ENCODE measurements at regions not wholly inside any gene's neighbourhood (a gene's known extent, or its start where the extent isn't known, plus 50 kb on each side); places are given as distances from the start of the nearest gene placed in this dataset.

- no peak for TF ChIP-seq EZH2 (optimal IDR thresholded peaks at IDR 0.05; ENCODE audit: low read depth, low read length)
- no peak for TF ChIP-seq CTCF (IDR thresholded peaks at IDR 0.05; ENCODE audit: low read length)
- no peak for TF ChIP-seq EZH2phosphoT487 (IDR thresholded peaks at IDR 0.05; ENCODE audit: low read length)
- H3K27me3 ChIP-seq (replicated peaks; ENCODE audit: insufficient read depth, low read length) = no peaks in the 10 kb centered on the region
Measured at GRCh38 chr1:113252166-113252565, 138.1 kb upstream of the MAGI3 start.

GRCh38 chr1:113253187-113253586, 137.1 kb upstream of the MAGI3 start:
- no peaks in the 10 kb centered on the region for H3F3A ChIP-seq (ENCODE audit: insufficient read depth, low read length)
- no peaks in the 10 kb centered on the region for H3K27me3 ChIP-seq (replicated peaks; ENCODE audit: insufficient read depth, low read length)
- H2AFZ ChIP-seq (ENCODE audit: low read length) = no peak overlapping the region
- no peaks in the 10 kb centered on the region for H4K20me1 ChIP-seq (ENCODE audit: insufficient read depth, low read length)
- H3K4me3 ChIP-seq (ENCODE audit: low read length) = no peak overlapping the region
- no peak for DNase-seq
- no peaks in the 10 kb centered on the region for H3K79me2 ChIP-seq (ENCODE audit: low read length)
- H3K4me2 ChIP-seq (ENCODE audit: low read depth, low read length) = no peak overlapping the region
- H3K4me1 ChIP-seq (ENCODE audit: low read length) = no peaks in the 10 kb centered on the region
- H3K27ac ChIP-seq (ENCODE audit: low read length) = no peak overlapping the region
- no peaks in the 10 kb centered on the region for H3K9me3 ChIP-seq (replicated peaks; ENCODE audit: insufficient read depth, low read length)
- no peak overlapping the region for H3K9ac ChIP-seq (ENCODE audit: low read length)
- no peaks in the 10 kb centered on the region for H3K9me2 ChIP-seq (replicated peaks; ENCODE audit: insufficient read depth, low read length)
- H3K36me3 ChIP-seq (replicated peaks; ENCODE audit: insufficient read depth, low read length) = no peaks in the 10 kb centered on the region
- TF ChIP-seq EZH2phosphoT487 (IDR thresholded peaks at IDR 0.05; ENCODE audit: low read length) = no peak
- no peak for TF ChIP-seq EZH2 (optimal IDR thresholded peaks at IDR 0.05; ENCODE audit: low read depth, low read length)
- TF ChIP-seq CTCF (IDR thresholded peaks at IDR 0.05; ENCODE audit: low read length) = no peak

More at GRCh38 chr1:113252166-113252565, 138.1 kb upstream of the MAGI3 start:
- no peak overlapping the region for H3K9ac ChIP-seq (ENCODE audit: low read length)
- H2AFZ ChIP-seq (ENCODE audit: low read length) = no peak overlapping the region
- H3K4me2 ChIP-seq (ENCODE audit: low read depth, low read length) = no peak overlapping the region
- no peaks in the 10 kb centered on the region for H3K9me2 ChIP-seq (replicated peaks; ENCODE audit: insufficient read depth, low read length)
- no peak for DNase-seq
- H3K27ac ChIP-seq (ENCODE audit: low read length) = no peak overlapping the region
- no peaks in the 10 kb centered on the region for H3K9me3 ChIP-seq (replicated peaks; ENCODE audit: insufficient read depth, low read length)
- H3F3A ChIP-seq (ENCODE audit: insufficient read depth, low read length) = no peaks in the 10 kb centered on the region
- H3K36me3 ChIP-seq (replicated peaks; ENCODE audit: insufficient read depth, low read length) = no peaks in the 10 kb centered on the region
- no peaks in the 10 kb centered on the region for H3K4me1 ChIP-seq (ENCODE audit: low read length)
- no peaks in the 10 kb centered on the region for H3K79me2 ChIP-seq (ENCODE audit: low read length)
- no peak overlapping the region for H3K4me3 ChIP-seq (ENCODE audit: low read length)
- no peaks in the 10 kb centered on the region for H4K20me1 ChIP-seq (ENCODE audit: insufficient read depth, low read length)

DNA sequence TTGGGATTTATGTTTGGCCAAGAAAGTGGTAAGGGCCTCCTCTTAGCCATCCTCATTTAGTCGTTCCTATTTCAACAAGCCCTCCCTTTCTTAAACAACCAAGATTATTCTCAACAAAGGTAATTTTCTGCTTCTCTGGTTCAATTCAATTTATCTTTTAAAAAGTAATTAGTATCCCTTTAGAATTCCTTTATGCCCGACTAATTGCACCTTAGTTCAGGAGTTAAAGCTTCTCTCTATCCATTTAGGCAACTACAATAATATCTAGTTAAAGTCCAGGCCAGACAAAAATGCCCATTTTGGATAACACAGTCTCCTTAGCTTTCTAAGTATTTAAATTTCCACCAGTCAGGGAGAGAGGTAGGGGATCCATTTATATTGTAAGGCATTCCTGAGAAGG, 136.7 kb upstream of the MAGI3 start:
- TF ChIP-seq CTCF (IDR thresholded peaks at IDR 0.05; ENCODE audit: low read length) = no peak
- Histone ChIP-seq H3K9me3 (replicated peaks; ENCODE audit: insufficient read depth, low read length) (no peaks in the 10 kb centered on the region), H3K4me3 (ENCODE audit: low read length) (no peak overlapping the region), H3K27ac (ENCODE audit: low read length) (no peak overlapping the region), H2AFZ (ENCODE audit: low read length) (no peak overlapping the region), H3K9me2 (replicated peaks; ENCODE audit: insufficient read depth, low read length) (no peaks in the 10 kb centered on the region), H3K27me3 (replicated peaks; ENCODE audit: insufficient read depth, low read length) (no peaks in the 10 kb centered on the region), H3F3A (ENCODE audit: insufficient read depth, low read length) (no peaks in the 10 kb centered on the region), H3K9ac (ENCODE audit: low read length) (no peak overlapping the region), H3K4me1 (ENCODE audit: low read length) (no peaks in the 10 kb centered on the region), H3K36me3 (replicated peaks; ENCODE audit: insufficient read depth, low read length) (no peaks in the 10 kb centered on the region), H3K79me2 (ENCODE audit: low read length) (no peaks in the 10 kb centered on the region), H3K4me2 (ENCODE audit: low read depth, low read length) (no peak overlapping the region), H4K20me1 (ENCODE audit: insufficient read depth, low read length) (no peaks in the 10 kb centered on the region)
- no peak for DNase-seq
